Adrenal gland (tissue), 5 donors: ENCODE measurements at regions not wholly inside any gene's neighbourhood (a gene's known extent, or its start where the extent isn't known, plus 50 kb on each side); places are given as distances from the start of the nearest gene placed in this dataset.

ENCODE experiments used
- CTCF ChIP-seq, 6 experiments: fragments of 450-650 bp in 4 of 6; fragments of 200-600 bp in 2 of 6; sonication (generic) in 1 of 6; IDR thresholded peaks; 1 replicate in 5 of 6; 2 replicates in 1 of 6; pipeline versions ENCODE4 v1.5.1 to v1.8.0; 2016 to 2021; ENCODE audit warnings: antibody characterized with exemption in 6 of 6, mild to moderate bottlenecking in 2 of 6, moderate library complexity in 1 of 6
- POLR2A ChIP-seq, 2 donors: fragments of 450-650 bp; IDR thresholded peaks; one replicate each; pipeline ENCODE4 v1.6.1; 2017; ENCODE audit warnings: antibody characterized with exemption in 2 of 2, mild to moderate bottlenecking in 2 of 2, moderate library complexity in 1 of 2
- donor health status: DM: no; HTN: no; CAD: no.

- TF ChIP-seq POLR2A (IDR thresholded peaks at IDR 0.05) (no peak), CTCF (IDR thresholded peaks at IDR 0.05) (no peak)
Measured at GRCh38 chr7:16136896-16137295, 284.4 kb downstream of the CRPPA start.
